Breast epithelium (tissue), 3 donors: ENCODE measurements at regions not wholly inside any gene's neighbourhood (a gene's known extent, or its start where the extent isn't known, plus 50 kb on each side); places are given as distances from the start of the nearest gene placed in this dataset.

Source experiments
- POLR2A ChIP-seq: fragments of 450-650 bp; IDR thresholded peaks from one replicate; pipeline ENCODE4 v1.6.1; 2016; ENCODE audit warnings: antibody characterized with exemption, mild to moderate bottlenecking, moderate library complexity
- TF ChIP-seq, protein P1 (sequence below), 3 donors: fragments of 450-650 bp; IDR thresholded peaks; one replicate each; pipeline ENCODE4 v1.5.1; 2016 to 2017; ENCODE audit warnings: antibody characterized with exemption in 3 of 3, mild to moderate bottlenecking in 3 of 3, moderate library complexity in 3 of 3

- no peak for TF ChIP-seq POLR2A
- TF ChIP-seq, protein P1, sequence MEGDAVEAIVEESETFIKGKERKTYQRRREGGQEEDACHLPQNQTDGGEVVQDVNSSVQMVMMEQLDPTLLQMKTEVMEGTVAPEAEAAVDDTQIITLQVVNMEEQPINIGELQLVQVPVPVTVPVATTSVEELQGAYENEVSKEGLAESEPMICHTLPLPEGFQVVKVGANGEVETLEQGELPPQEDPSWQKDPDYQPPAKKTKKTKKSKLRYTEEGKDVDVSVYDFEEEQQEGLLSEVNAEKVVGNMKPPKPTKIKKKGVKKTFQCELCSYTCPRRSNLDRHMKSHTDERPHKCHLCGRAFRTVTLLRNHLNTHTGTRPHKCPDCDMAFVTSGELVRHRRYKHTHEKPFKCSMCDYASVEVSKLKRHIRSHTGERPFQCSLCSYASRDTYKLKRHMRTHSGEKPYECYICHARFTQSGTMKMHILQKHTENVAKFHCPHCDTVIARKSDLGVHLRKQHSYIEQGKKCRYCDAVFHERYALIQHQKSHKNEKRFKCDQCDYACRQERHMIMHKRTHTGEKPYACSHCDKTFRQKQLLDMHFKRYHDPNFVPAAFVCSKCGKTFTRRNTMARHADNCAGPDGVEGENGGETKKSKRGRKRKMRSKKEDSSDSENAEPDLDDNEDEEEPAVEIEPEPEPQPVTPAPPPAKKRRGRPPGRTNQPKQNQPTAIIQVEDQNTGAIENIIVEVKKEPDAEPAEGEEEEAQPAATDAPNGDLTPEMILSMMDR (IDR thresholded peaks at IDR 0.05) = no peak
These were observed 597.8 kb upstream of the ALCAM start for GRCh38 chr3:104768886-104769285.
